Naive thymus-derived CD4-positive, alpha-beta T cell (primary cell): ENCODE measurements at regions not wholly inside any gene's neighbourhood (a gene's known extent, or its start where the extent isn't known, plus 50 kb on each side); places are given as distances from the start of the nearest gene placed in this dataset.

ENCODE experiments used
- ATAC-seq: fragments of 150-1000 bp; cut with Tn5 transposase; 2 replicates; pipeline ENCODE4 v1.10.0; 2021; ENCODE audit warnings: mild to moderate bottlenecking, moderate library complexity
- CTCF ChIA-PET: fragments of 350-600 bp; sonication (Branson Sonifier 250); formaldehyde crosslinking; loops from one replicate; lab custom pipeline; 2021; ENCODE audit warnings: antibody characterized with exemption; lab: Charles Lee
- POLR2A ChIA-PET: fragments of 350-600 bp; sonication (Branson Sonifier 250); formaldehyde crosslinking; loops from one replicate; lab custom pipeline; 2021; ENCODE audit warnings: antibody characterized with exemption, inconsistent platforms; lab: Charles Lee
- DNase-seq, 9 donors: peaks; one replicate each; pipeline versions ENCODE4 v3.0.0 to v3.0.0-alpha.2; 2020 to 2022; ENCODE audit warnings: mixed read lengths in 1 of 9
- H3K27ac ChIP-seq: one replicate; pipeline ENCODE4 v1.7.0; 2013; ENCODE audit warnings: mild to moderate bottlenecking, low read depth, low read length, moderate library complexity
- H3K27me3 ChIP-seq, 2 donors: one replicate each; pipeline ENCODE4 v1.7.0; 2013; ENCODE audit warnings: low read length in 2 of 2, mild to moderate bottlenecking in 2 of 2, moderate library complexity in 2 of 2; ENCODE audit not compliant: control insufficient read depth in 2 of 2, insufficient read depth in 2 of 2
- H3K36me3 ChIP-seq, 3 experiments: 1 replicate in 2 of 3; 2 replicates in 1 of 3; pipeline ENCODE4 v1.7.0; 2013; ENCODE audit warnings: low read length in 3 of 3, mild to moderate bottlenecking in 3 of 3, moderate library complexity in 1 of 3; ENCODE audit not compliant: insufficient read depth in 3 of 3, control insufficient read depth in 2 of 3
- H3K4me1 ChIP-seq, 2 donors: one replicate each; pipeline ENCODE4 v1.7.0; 2013; ENCODE audit warnings: low read length in 2 of 2, mild to moderate bottlenecking in 2 of 2, moderate library complexity in 1 of 2; ENCODE audit not compliant: control insufficient read depth in 2 of 2, insufficient read depth in 2 of 2
- H3K4me3 ChIP-seq: 2 replicates; pipeline ENCODE4 v1.7.0; 2013; ENCODE audit warnings: mild to moderate bottlenecking, low read length
- H3K9me3 ChIP-seq, 3 experiments: 1 replicate in 2 of 3; 2 replicates in 1 of 3; pipeline ENCODE4 v1.7.0; 2013; ENCODE audit warnings: low read length in 3 of 3; ENCODE audit not compliant: control insufficient read depth in 2 of 3
- H3K27ac Mint-ChIP-seq, 9 donors: one replicate each; pipeline ENCODE4 v1.8.0; 2020 to 2022; ENCODE audit warnings: mixed read lengths in 9 of 9, mild to moderate bottlenecking in 8 of 9, moderate library complexity in 5 of 9, inconsistent platforms in 2 of 9
- H3K27me3 Mint-ChIP-seq, 5 donors: one replicate each; pipeline ENCODE4 v1.8.0; 2021 to 2022; ENCODE audit warnings: mixed read lengths in 5 of 5, mild to moderate bottlenecking in 1 of 5
- H3K36me3 Mint-ChIP-seq, 5 donors: one replicate each; pipeline ENCODE4 v1.8.0; 2020 to 2022; ENCODE audit warnings: mixed read lengths in 5 of 5, mild to moderate bottlenecking in 3 of 5, inconsistent platforms in 1 of 5
- H3K4me1 Mint-ChIP-seq, 7 donors: one replicate each; pipeline ENCODE4 v1.8.0; 2020 to 2022; ENCODE audit warnings: mixed read lengths in 7 of 7, mild to moderate bottlenecking in 3 of 7, inconsistent platforms in 1 of 7
- H3K4me3 Mint-ChIP-seq, 10 donors: one replicate each; pipeline ENCODE4 v1.8.0; 2020 to 2022; ENCODE audit warnings: mild to moderate bottlenecking in 10 of 10, mixed read lengths in 10 of 10, moderate library complexity in 6 of 10, inconsistent platforms in 2 of 10
- H3K9me3 Mint-ChIP-seq, 11 donors: one replicate each; pipeline ENCODE4 v1.8.0; 2020 to 2022; ENCODE audit warnings: mixed read lengths in 11 of 11, mild to moderate bottlenecking in 4 of 11, inconsistent platforms in 1 of 11, moderate library complexity in 1 of 11
- intact Hi-C, 2 donors: fragments of 100-400 bp; cut with micrococcal nuclease; formaldehyde crosslinking; loops; one replicate each; pipeline ENCODE4 v1.15.1; 2023

DNA sequence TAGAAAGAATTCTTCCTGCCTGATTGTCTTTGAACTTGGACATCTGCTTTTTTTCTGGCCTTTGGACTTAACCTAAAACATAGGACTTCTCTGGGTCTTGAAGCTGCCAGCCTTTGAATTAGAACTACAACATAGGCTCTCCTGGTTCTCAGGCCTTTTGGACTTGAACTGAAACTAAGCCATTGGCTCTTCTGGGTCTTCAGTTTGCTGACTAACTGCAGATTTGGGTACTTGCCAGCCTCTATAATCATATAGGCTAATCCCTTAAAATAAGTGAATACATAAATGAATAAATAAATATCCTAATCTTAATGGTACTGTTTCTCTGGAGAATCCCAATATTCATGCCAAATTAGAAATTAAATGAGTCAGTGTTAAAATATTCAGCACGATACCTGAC lies 473.4 kb upstream of the PAPPA start:
- ChIA-PET POLR2A (no interaction called here), CTCF (no interaction called here)
- DNase-seq (no peak), ATAC-seq (no peak)
- Mint-ChIP-seq H3K4me3 (no peak overlapping the region), H3K9me3 (peaks cover 0 to 23% (median 3%) of the 10 kb centered on the region in 11 donors), H3K36me3 (peaks cover 0 to 3% (median 0%) of the 10 kb centered on the region in 5 donors), H3K27ac (no peak overlapping the region), H3K4me1 (no peaks in the 10 kb centered on the region), H3K27me3 (peaks cover 0 to 3% (median 0%) of the 10 kb centered on the region in 5 donors)
- no peaks in the 10 kb centered on the region for H3K36me3 ChIP-seq
- intact Hi-C loops = no loop called here
- H3K4me1 ChIP-seq = no peaks in the 10 kb centered on the region
- H3K4me3 ChIP-seq = no peak overlapping the region
- no peaks in the 10 kb centered on the region for H3K9me3 ChIP-seq
- no peaks in the 10 kb centered on the region for H3K27me3 ChIP-seq
- H3K27ac ChIP-seq = no peak overlapping the region

DNA sequence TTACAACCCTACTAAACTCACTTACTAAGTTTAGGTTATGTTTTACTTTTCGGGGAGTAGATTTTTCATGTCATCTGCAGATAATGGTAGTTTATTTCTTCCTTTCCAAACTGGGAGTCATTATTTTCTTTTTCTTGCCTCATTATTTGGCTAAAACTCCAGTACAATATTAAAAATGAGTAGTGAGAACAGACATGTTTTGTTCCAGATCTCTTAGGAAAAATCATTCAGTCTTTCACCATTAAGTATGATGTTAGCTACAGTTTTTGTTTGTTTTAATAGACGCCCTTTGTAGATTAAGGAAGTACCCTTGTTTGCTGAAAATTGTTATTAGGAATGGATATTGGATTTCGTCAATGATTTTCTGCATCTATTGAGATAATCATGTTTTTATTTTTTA lies 472.0 kb upstream of the PAPPA start:
- Histone ChIP-seq H3K9me3 (no peaks in the 10 kb centered on the region), H3K27me3 (no peaks in the 10 kb centered on the region), H3K36me3 (no peaks in the 10 kb centered on the region), H3K4me1 (no peaks in the 10 kb centered on the region), H3K27ac (no peak overlapping the region), H3K4me3 (no peak overlapping the region)
- POLR2A ChIA-PET = no interaction called here
- intact Hi-C loops = no loop called here
- H3K27ac Mint-ChIP-seq = no peak overlapping the region
- no peaks in the 10 kb centered on the region for H3K4me1 Mint-ChIP-seq
- ATAC-seq = no peak
- peaks cover 0 to 3% (median 0%) of the 10 kb centered on the region in 5 donors for H3K36me3 Mint-ChIP-seq
- CTCF ChIA-PET = no interaction called here
- H3K4me3 Mint-ChIP-seq = no peak overlapping the region
- peaks cover 0 to 10% (median 0%) of the 10 kb centered on the region in 5 donors for H3K27me3 Mint-ChIP-seq
- H3K9me3 Mint-ChIP-seq = peaks cover 0 to 28% (median 5%) of the 10 kb centered on the region in 11 donors
- no peak for DNase-seq

DNA sequence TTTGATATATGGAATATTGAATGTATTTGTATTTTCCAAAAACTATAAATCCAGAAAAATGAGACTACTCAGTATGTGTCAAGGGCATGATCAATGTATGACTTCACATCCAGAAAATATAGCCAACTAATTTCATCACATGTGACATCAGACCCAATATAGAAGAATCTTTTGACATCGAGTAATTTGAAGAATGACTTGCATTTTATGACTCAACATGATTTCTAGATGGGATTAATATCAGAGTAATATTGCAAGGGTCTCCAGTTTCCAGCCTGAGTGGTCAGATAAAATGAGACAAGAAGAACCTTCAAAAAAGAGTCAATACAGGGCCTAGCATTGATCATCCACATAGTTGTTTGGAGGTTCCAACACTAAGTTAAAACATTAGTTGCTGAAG lies 467.5 kb upstream of the PAPPA start:
- ATAC-seq = no peak
- Histone ChIP-seq H3K4me3 (no peak overlapping the region), H3K4me1 (no peaks in the 10 kb centered on the region), H3K27me3 (no peaks in the 10 kb centered on the region), H3K36me3 (no peaks in the 10 kb centered on the region), H3K27ac (no peak overlapping the region), H3K9me3 (no peaks in the 10 kb centered on the region)
- intact Hi-C loops = no loop called here
- CTCF ChIA-PET = no interaction called here
- Mint-ChIP-seq H3K27ac (no peak overlapping the region), H3K27me3 (peaks cover 0 to 14% (median 7%) of the 10 kb centered on the region in 5 donors), H3K4me1 (no peaks in the 10 kb centered on the region), H3K36me3 (no peaks in the 10 kb centered on the region), H3K4me3 (no peak overlapping the region), H3K9me3 (peaks cover 0 to 32% (median 9%) of the 10 kb centered on the region in 11 donors)
- no peak for DNase-seq
- POLR2A ChIA-PET = no interaction called here

DNA sequence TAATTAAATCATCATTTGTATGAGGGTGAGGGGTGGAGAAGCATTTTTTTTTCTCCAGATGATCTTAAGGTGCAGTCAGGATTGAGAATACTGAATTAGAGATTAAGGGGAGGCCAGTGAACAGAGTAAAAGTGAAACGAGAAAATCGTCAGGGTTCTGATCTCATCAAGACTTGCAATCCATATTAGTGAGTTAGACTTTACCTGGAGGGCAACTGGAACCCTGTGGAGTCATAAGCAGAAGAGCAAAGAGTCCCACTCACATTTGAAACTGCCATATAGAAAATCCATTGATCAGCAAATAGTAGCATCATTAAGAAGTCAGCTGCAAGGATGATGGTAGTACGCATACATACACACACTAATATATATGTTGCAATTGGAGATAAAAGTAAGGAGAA lies 466.2 kb upstream of the PAPPA start:
- Mint-ChIP-seq H3K36me3 (no peaks in the 10 kb centered on the region), H3K27ac (no peak overlapping the region), H3K4me1 (no peaks in the 10 kb centered on the region), H3K4me3 (no peak overlapping the region), H3K9me3 (peaks cover 0 to 32% (median 9%) of the 10 kb centered on the region in 11 donors), H3K27me3 (peaks cover 0 to 14% (median 7%) of the 10 kb centered on the region in 5 donors)
- Histone ChIP-seq H3K27ac (no peak overlapping the region), H3K9me3 (no peaks in the 10 kb centered on the region), H3K4me1 (no peaks in the 10 kb centered on the region), H3K36me3 (no peaks in the 10 kb centered on the region), H3K27me3 (no peaks in the 10 kb centered on the region), H3K4me3 (no peak overlapping the region)
- DNase-seq (no peak), ATAC-seq (no peak)
- intact Hi-C loops = no loop called here
- CTCF ChIA-PET = no interaction called here
- POLR2A ChIA-PET = no interaction called here

DNA sequence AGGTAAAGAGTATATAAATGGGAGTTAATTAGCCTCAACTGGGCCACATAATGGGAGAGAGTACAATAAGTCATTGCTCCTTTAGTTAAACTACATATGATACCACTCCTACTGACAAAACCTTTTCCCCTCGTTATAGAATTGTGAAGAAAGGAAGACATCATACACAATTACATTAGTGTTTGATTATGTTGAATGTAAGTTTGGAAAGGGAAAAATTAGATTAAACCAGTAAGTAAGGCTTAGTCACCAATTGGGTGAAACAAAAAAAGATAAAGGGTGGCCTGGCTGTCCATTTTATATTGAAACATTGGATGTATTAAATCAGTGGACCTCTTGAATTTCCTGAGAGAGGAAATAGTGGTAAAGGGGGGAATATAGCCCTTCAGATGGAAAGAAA lies 464.3 kb upstream of the PAPPA start:
- POLR2A ChIA-PET = no interaction called here
- peaks cover 0 to 14% (median 7%) of the 10 kb centered on the region in 5 donors for H3K27me3 Mint-ChIP-seq
- ATAC-seq (no peak), DNase-seq (no peak)
- Histone ChIP-seq H3K9me3 (no peaks in the 10 kb centered on the region), H3K4me1 (no peaks in the 10 kb centered on the region), H3K36me3 (no peaks in the 10 kb centered on the region), H3K27ac (no peak overlapping the region), H3K27me3 (no peaks in the 10 kb centered on the region), H3K4me3 (no peak overlapping the region)
- H3K4me3 Mint-ChIP-seq = no peak overlapping the region
- no peaks in the 10 kb centered on the region for H3K36me3 Mint-ChIP-seq
- peaks cover 0 to 23% (median 9%) of the 10 kb centered on the region in 11 donors for H3K9me3 Mint-ChIP-seq
- H3K4me1 Mint-ChIP-seq = no peaks in the 10 kb centered on the region
- intact Hi-C loops = no loop called here
- CTCF ChIA-PET = no interaction called here
- no peak overlapping the region for H3K27ac Mint-ChIP-seq

DNA sequence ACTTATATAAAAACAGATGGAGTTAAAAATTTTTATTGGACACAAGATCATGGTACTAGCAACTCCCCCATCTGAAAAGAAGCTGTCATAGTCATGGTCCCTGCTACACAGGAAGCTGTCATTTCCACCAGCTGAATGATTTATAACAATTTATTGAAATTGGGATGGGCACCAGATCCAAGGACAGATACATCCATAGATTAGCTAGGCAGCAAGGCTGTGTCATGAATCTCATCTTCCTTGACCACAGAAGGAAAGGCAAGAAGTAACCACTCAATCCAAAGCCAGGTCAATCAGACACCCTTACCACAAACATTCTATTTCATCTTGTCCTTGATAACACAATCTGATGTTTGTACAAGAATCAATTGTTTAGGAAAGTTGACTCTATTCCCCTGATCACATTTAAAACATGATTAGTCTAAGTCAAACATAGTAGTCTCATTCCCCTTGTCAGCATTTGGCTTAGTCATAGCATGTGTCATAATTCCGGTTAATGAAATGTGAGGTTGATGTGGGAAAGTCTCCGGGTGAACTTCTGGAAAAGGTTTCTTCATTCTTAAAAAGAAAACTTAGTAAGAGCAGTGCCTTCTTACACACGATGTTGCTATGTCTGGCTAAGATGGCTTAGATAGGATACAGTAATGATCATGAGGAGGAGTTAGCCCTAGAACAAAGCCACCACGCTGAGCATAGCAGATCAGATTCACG lies 462.6 kb upstream of the PAPPA start:
- ATAC-seq = no peak
- intact Hi-C loops = no loop called here
- no peak overlapping the region for H3K27ac Mint-ChIP-seq

DNA sequence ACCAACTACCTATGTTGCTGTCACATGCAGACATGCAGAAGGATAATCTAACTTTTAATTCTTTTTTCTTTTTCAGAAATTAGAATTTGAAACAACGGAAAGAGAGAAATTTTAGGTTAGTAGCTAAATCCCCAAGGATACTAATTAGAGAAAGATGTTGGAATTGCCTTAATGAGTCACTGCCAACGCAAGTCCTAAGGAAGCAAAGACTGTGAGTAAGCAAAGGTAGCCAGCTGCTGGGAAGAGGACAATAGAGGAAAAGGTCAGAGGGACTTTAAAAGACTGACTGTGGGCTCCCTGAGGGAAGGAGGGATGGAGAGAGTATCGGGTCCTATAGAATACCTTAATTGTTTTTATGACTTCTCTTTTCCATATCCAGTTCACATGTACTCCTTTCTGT lies 461.9 kb upstream of the PAPPA start:
- intact Hi-C loops = no loop called here
- ChIA-PET CTCF (no interaction called here), POLR2A (no interaction called here)
- Histone ChIP-seq H3K4me1 (no peaks in the 10 kb centered on the region), H3K4me3 (no peak overlapping the region), H3K9me3 (no peaks in the 10 kb centered on the region), H3K27me3 (no peaks in the 10 kb centered on the region), H3K36me3 (no peaks in the 10 kb centered on the region), H3K27ac (no peak overlapping the region)
- H3K27ac Mint-ChIP-seq = no peak overlapping the region
- H3K27me3 Mint-ChIP-seq = peaks cover 0 to 9% (median 4%) of the 10 kb centered on the region in 5 donors
- H3K4me1 Mint-ChIP-seq = no peaks in the 10 kb centered on the region
- DNase-seq (no peak), ATAC-seq (no peak)
- H3K36me3 Mint-ChIP-seq = no peaks in the 10 kb centered on the region
- H3K4me3 Mint-ChIP-seq = no peak overlapping the region
- H3K9me3 Mint-ChIP-seq = peaks cover 0 to 11% (median 2%) of the 10 kb centered on the region in 11 donors

More for the DNA sequence above, 462.6 kb upstream of the PAPPA start:
- no peak for DNase-seq
- Histone ChIP-seq H3K9me3 (no peaks in the 10 kb centered on the region), H3K27me3 (no peaks in the 10 kb centered on the region), H3K36me3 (no peaks in the 10 kb centered on the region), H3K27ac (no peak overlapping the region), H3K4me1 (no peaks in the 10 kb centered on the region), H3K4me3 (no peak overlapping the region)
- H3K4me1 Mint-ChIP-seq = no peaks in the 10 kb centered on the region
- peaks cover 0 to 11% (median 5%) of the 10 kb centered on the region in 5 donors for H3K27me3 Mint-ChIP-seq
- CTCF ChIA-PET = no interaction called here
- H3K9me3 Mint-ChIP-seq = peaks cover 0 to 11% (median 2%) of the 10 kb centered on the region in 11 donors
- H3K36me3 Mint-ChIP-seq = no peaks in the 10 kb centered on the region
- H3K4me3 Mint-ChIP-seq = no peak overlapping the region
- POLR2A ChIA-PET = no interaction called here
